ENCODE measurements at regions not wholly inside any gene's neighbourhood (a gene's known extent, or its start where the extent isn't known, plus 50 kb on each side); places are given as distances from the start of the nearest gene placed in this dataset.

GRCh38 chr5:6941631-6942030, 228.4 kb downstream of the TENT4A start:
- Mint-ChIP-seq H3K36me3 (ENCODE audit: low read depth) (no peaks in the 10 kb centered on the region), H3K27ac (no peak overlapping the region), H3K27me3 (ENCODE audit: low read depth) (peaks cover 8% of the 10 kb centered on the region), H3K4me1 (no peaks in the 10 kb centered on the region), H3K4me3 (no peak overlapping the region), H3K9me3 (no peaks in the 10 kb centered on the region)
- TF ChIP-seq CTCF (IDR thresholded peaks at IDR 0.05; ENCODE audit: unreplicated experiment in 3 of 3), result no peak

GRCh38 chr5:6943197-6944112, 230.2 kb downstream of the TENT4A start:
- H3K27me3 Mint-ChIP-seq (ENCODE audit: low read depth), result peaks cover 4% of the 10 kb centered on the region
- no peak for TF ChIP-seq CTCF (IDR thresholded peaks at IDR 0.05; ENCODE audit: unreplicated experiment in 3 of 3)

GRCh38 chr5:6948562-6948961, 235.3 kb downstream of the TENT4A start:
- Mint-ChIP-seq H3K4me1 (no peaks in the 10 kb centered on the region), H3K4me3 (no peak overlapping the region), H3K27ac (no peak overlapping the region), H3K27me3 (ENCODE audit: low read depth) (no peaks in the 10 kb centered on the region), H3K9me3 (no peaks in the 10 kb centered on the region), H3K36me3 (ENCODE audit: low read depth) (no peaks in the 10 kb centered on the region)
- no peak for TF ChIP-seq CTCF (IDR thresholded peaks at IDR 0.05; ENCODE audit: unreplicated experiment in 3 of 3)

More at GRCh38 chr5:6943197-6944112, 230.2 kb downstream of the TENT4A start:
- no peaks in the 10 kb centered on the region for H3K4me1 Mint-ChIP-seq
- H3K9me3 Mint-ChIP-seq, result no peaks in the 10 kb centered on the region
- H3K36me3 Mint-ChIP-seq (ENCODE audit: low read depth), result no peaks in the 10 kb centered on the region
- H3K27ac Mint-ChIP-seq, result no peak overlapping the region
- no peak overlapping the region for H3K4me3 Mint-ChIP-seq

GRCh38 chr5:6949230-6949629, 236.0 kb downstream of the TENT4A start:
- no peaks in the 10 kb centered on the region for H3K36me3 Mint-ChIP-seq (ENCODE audit: low read depth)
- TF ChIP-seq CTCF (IDR thresholded peaks at IDR 0.05; ENCODE audit: unreplicated experiment in 3 of 3), result no peak
- H3K4me3 Mint-ChIP-seq, result no peak overlapping the region
- no peak overlapping the region for H3K27ac Mint-ChIP-seq
- H3K4me1 Mint-ChIP-seq, result no peaks in the 10 kb centered on the region
- no peaks in the 10 kb centered on the region for H3K9me3 Mint-ChIP-seq
- H3K27me3 Mint-ChIP-seq (ENCODE audit: low read depth), result no peaks in the 10 kb centered on the region

- H3K9me3 Mint-ChIP-seq, result no peaks in the 10 kb centered on the region
- no peak for TF ChIP-seq CTCF (IDR thresholded peaks at IDR 0.05; ENCODE audit: unreplicated experiment in 3 of 3)
- no peaks in the 10 kb centered on the region for H3K36me3 Mint-ChIP-seq (ENCODE audit: low read depth)
- H3K4me1 Mint-ChIP-seq, result no peaks in the 10 kb centered on the region
- H3K27ac Mint-ChIP-seq, result no peak overlapping the region
- no peak overlapping the region for H3K4me3 Mint-ChIP-seq
- H3K27me3 Mint-ChIP-seq (ENCODE audit: low read depth), result no peaks in the 10 kb centered on the region
Observed at GRCh38 chr5:6950250-6950649, 237.0 kb downstream of the TENT4A start.

- no peak for TF ChIP-seq CTCF (IDR thresholded peaks at IDR 0.05; ENCODE audit: unreplicated experiment in 3 of 3)
- Mint-ChIP-seq H3K27me3 (ENCODE audit: low read depth) (no peaks in the 10 kb centered on the region), H3K9me3 (no peaks in the 10 kb centered on the region)
Observed at GRCh38 chr5:6950860-6951259, 237.6 kb downstream of the TENT4A start.

More at GRCh38 chr5:6950860-6951259, 237.6 kb downstream of the TENT4A start:
- Mint-ChIP-seq H3K4me1 (no peaks in the 10 kb centered on the region), H3K4me3 (no peak overlapping the region), H3K36me3 (ENCODE audit: low read depth) (no peaks in the 10 kb centered on the region), H3K27ac (no peak overlapping the region)

Data from nephron (organoid).